NCI-H2227 (cell line): ENCODE measurements at regions not wholly inside any gene's neighbourhood (a gene's known extent, or its start where the extent isn't known, plus 50 kb on each side); places are given as distances from the start of the nearest gene placed in this dataset.
"Not testable (repeated sequence)": the region's sequence is repeated elsewhere in the genome, so short reads cannot be mapped to it uniquely, and the experiment has no call there.

Experiments used
- DNase-seq: peaks from one replicate; lab custom pipeline; 2025; ENCODE audit not compliant: unreplicated experiment; lab: John Stamatoyannopoulos, UW

GRCh38 chr5:71343994-71344393, 111.5 kb upstream of the BDP1 start:
- DNase-seq: not testable (repeated sequence)

DNA sequence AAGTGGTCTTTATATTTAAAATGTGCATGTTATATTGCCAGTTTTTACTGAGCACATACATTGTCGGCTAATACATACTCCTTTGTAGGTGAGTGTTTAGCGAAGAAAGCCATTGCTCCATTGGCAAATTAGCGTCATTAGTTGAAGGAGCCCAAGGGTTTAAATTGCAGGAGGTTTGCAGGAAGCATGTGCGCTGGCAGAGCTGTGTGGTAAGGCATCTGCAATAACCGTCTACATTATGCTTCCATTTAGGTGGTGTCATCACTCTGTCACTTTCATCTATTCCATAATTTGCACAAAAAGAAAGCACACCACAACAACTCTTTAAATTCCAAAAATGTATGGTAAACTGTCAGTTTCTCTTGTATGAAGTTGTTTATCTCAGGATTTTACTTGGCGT, 82.8 kb upstream of the BDP1 start:
- not testable (repeated sequence) for DNase-seq

DNA sequence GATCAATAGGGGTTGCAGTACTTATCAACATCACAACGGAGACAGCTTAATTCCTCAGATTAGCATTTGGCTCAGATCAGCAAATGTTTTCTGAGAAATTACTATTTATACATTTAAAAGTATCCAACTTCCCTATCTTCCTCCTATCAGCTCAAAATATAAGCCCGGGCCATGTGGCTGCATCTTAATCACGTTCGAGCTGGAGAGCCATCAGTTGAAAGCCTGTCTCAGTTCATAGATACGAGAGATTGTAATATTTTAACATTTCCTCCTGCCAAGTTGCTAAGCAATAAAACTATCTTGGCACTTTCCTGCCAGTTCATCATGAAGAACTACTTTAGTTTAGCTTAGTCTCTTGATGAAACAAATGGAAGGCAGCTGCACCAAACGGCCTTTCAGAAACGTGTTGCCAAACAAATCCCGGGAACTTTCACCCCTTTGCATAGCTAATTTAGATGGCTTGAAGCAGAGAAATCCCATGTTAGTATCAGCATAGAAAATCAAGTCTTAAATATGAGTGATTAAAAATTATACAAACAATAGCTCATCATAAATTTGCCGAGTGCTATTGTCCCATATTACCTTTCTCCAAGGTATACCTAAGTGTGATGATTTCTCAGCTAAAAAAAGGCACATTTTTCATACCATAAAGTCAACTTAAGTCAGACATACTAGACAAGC, 82.3 kb upstream of the BDP1 start:
- not testable (repeated sequence) for DNase-seq

DNA sequence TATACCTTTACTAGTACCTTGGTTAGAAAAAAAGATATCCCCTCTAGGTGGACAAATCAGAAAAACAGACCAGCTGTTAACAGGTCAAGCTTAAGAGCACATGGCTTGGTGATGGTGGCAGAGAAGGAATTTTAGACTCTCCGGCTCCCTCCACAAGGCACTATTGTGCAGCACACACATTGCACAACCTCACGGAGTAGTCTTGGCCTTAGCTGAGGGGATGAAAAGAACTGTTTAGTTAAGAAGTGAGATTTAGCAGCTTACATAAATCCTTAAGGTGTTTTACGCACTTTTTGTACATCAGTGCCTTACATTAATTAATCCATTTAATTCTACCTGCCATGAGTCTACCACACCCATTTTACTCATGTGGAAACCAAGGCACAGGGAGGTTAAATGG, 71.2 kb upstream of the BDP1 start:
- DNase-seq: not testable (repeated sequence)

GRCh38 chr5:71384706-71385105, 70.7 kb upstream of the BDP1 start:
- DNase-seq: no peak

GRCh38 chr5:71385208-71385607, 70.2 kb upstream of the BDP1 start:
- not testable (repeated sequence) for DNase-seq

- not testable (repeated sequence) for DNase-seq
Measured at GRCh38 chr5:71388184-71388583, 67.3 kb upstream of the BDP1 start.

DNA sequence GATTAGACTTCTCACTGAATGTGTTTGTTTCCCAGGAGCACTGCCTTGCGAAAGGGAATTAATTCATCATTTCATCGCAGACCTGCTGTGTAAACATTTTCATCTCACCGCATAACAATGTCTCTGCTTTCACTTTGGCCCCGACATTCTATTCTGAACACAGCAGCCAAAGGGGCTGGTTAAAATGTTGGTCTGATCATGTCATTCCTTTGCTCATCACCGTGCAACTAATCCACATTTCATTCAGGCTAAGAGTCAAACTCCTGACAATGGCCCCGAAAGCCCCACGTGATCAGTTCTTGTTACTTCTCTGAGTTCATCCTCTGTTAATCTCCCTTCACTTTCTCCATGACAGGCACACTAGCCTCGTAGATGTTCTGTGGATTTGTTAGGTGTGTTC, 57.1 kb upstream of the BDP1 start:
- DNase-seq: peak; percentile 2

DNA sequence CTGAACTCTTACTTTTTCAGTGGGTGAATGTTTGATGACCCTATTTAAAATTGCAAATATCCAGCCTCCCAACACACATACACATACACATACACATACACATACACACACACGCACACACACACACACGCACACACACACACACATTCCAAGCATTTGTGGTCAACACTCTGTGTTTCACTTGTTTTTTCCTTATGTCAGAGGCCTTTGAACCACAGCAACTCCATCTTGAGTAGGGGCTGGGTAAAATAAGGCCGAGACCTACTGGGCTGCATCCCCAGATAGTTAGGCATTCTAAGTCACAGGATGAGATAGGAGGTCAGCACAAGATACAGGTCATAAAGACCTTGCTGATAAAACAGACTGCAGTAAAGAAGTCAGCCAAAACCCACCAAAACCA, 56.6 kb upstream of the BDP1 start:
- not testable (repeated sequence) for DNase-seq

DNA sequence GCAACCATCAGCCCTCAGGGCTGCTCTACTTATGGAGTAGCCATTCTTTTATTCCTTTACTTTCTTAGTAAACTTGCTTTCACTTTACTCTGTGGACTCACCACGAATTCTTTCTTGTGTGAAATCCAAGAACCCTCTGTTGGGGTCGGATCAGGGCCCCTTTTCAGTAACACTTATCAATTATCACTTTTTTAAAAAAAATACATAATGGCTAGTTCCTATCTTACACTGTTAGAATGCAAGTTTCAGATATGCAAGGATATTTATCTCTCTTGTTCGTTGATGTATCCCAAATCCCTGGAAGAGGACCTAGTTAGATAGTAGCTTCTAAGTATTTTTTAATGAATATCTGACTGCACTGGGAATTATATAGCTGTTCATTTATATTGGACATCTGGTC, 56.0 kb upstream of the BDP1 start:
- DNase-seq: not testable (repeated sequence)

DNA sequence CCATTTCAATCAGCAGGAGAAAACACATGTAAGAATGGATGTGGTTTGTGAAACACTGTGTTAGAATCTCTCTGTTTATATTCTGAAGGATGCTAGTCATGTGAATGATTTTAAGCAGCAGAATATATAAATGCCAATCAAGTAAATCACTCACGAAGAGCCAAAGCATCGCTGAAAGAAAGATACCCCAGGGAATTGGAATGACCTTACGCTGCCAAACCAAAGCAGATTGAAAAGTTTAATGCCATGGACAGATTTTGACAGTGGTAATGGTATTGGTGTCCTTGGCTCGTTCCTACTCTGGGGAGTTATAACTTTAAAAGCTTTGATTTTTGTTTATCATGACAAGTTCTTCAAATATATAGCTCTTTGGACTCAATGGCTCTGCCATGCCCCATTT, 54.8 kb upstream of the BDP1 start:
- DNase-seq: not testable (repeated sequence)

DNA sequence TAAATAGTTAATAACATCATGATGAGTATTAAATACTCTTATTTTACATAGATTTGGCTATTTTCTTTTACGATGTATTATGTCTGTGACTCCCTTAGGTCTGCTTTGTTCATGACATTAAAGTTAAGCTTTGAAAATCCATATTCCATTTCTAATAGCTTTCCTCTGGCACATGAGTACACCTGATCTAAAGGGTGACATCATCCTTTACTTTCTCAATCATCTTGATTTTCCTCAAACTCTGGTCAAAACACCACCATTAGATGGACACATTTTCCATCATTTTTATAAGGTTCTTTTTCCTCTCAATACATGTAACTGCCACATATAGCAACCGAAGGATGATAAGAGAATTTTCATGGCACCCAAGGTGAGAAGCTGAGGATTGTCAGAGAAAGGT, 54.3 kb upstream of the BDP1 start:
- not testable (repeated sequence) for DNase-seq

DNA sequence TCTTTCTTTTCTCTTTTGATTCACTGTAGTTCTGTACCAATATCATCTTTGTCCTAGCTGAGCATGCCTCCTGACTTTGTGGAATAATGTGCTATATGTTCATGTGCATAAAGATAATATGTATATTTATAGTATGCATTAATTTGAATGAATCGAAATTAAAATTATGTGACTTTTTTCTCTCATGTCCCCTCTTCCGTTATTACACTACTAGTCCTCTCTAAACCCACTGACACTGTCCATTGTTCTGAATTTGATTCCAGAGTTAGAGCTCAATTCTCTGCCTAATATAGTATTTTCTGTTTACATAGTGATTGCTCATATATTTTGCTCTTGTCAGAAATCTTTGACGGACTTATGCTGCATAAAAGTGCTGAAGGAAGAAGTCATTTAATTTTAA, 53.9 kb upstream of the BDP1 start:
- not testable (repeated sequence) for DNase-seq

DNA sequence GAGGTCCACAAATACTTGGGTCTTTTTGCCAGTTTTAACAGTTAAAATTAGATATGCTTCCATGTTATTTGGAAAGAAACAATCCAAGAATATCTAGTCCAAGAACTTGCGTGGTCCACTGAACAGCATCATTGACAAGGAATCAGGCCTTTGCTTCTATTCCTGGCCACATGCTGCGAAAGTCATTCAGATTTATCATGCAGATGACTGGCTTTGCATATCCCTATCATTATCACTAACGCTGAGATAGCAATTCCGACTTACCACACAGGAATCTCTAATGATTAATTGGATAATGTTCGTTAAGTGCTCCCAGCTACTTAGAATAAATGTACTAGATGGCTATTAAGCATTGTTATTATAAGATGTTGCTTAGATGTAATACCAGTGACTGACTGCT, 51.0 kb upstream of the BDP1 start:
- not testable (repeated sequence) for DNase-seq

DNA sequence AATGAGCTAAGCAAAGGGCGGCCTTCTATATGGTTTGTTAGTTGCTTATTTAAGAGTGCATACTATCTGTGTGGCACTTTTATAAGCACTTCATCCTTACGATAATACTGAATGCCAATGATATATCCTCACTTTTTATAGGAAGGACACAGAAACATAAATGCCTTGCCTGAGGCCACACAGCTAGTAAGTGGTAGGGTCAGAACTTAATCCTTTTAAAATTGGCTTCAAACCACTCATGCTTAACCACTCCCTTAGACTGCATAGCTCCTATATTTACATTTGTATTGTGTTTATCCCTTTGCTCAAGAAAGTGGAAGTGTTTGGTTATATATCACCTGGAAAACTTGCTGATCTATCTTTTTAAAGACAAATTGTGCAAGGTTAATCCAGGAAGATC, 50.5 kb upstream of the BDP1 start:
- DNase-seq: not testable (repeated sequence)
